A673 (cell line): ENCODE measurements at regions not wholly inside any gene's neighbourhood (a gene's known extent, or its start where the extent isn't known, plus 50 kb on each side); places are given as distances from the start of the nearest gene placed in this dataset.

Source experiments
- EZH2 ChIP-seq: fragments of 200-600 bp; sonication (generic); IDR thresholded peaks from 2 replicates; pipeline ENCODE4 v1.6.1; 2017; ENCODE audit warnings: borderline replicate concordance, low read depth, mild to moderate bottlenecking, mixed read lengths, antibody characterized with exemption, low read length; ENCODE audit not compliant: poor library complexity, severe bottlenecking
- TF ChIP-seq, protein P1 (sequence below): fragments of 300-800, 200-600 bp; sonication (generic); conservative IDR thresholded peaks from 2 replicates; pipeline ENCODE4 v1.5.1; 2017; ENCODE audit warnings: low read depth, mild to moderate bottlenecking, antibody characterized with exemption, low read length, moderate library complexity, mixed read lengths

DNA sequence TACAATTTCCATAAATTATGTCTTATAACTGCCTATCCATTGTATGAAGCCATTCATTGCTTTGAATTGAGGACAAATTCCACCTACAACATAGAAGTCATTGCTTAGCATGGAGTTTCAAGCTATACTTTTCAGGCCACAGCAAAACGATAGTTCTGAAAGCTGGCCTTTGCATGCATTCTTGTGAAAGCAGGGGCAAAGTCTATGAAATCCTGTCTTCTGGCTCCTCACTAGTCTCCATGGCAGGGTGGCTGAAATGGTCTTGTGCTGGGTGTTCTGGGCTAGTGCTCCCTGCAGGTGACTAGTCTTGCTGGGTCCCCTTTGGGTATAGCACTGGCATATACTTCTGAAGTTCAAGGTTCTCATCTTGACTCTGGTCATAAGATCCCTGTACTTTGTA, 353.9 kb upstream of the ZNF608 start:
- TF ChIP-seq, protein P1, sequence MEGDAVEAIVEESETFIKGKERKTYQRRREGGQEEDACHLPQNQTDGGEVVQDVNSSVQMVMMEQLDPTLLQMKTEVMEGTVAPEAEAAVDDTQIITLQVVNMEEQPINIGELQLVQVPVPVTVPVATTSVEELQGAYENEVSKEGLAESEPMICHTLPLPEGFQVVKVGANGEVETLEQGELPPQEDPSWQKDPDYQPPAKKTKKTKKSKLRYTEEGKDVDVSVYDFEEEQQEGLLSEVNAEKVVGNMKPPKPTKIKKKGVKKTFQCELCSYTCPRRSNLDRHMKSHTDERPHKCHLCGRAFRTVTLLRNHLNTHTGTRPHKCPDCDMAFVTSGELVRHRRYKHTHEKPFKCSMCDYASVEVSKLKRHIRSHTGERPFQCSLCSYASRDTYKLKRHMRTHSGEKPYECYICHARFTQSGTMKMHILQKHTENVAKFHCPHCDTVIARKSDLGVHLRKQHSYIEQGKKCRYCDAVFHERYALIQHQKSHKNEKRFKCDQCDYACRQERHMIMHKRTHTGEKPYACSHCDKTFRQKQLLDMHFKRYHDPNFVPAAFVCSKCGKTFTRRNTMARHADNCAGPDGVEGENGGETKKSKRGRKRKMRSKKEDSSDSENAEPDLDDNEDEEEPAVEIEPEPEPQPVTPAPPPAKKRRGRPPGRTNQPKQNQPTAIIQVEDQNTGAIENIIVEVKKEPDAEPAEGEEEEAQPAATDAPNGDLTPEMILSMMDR: no peak
- no peak for TF ChIP-seq EZH2
